Mesodermal cell (in vitro differentiated cells): ENCODE measurements at regions not wholly inside any gene's neighbourhood (a gene's known extent, or its start where the extent isn't known, plus 50 kb on each side); places are given as distances from the start of the nearest gene placed in this dataset.

Source experiments
- H3K27ac ChIP-seq: 2 replicates; pipeline ENCODE4 v1.7.0; 2013; ENCODE audit warnings: mild to moderate bottlenecking, low read depth, low read length, moderate library complexity; ENCODE audit not compliant: severe bottlenecking
- H3K36me3 ChIP-seq: 2 replicates; pipeline ENCODE4 v1.7.1; 2013; ENCODE audit warnings: mild to moderate bottlenecking, low read length, moderate library complexity; ENCODE audit not compliant: control insufficient read depth, insufficient read depth
- H3K4me1 ChIP-seq: one replicate; pipeline ENCODE4 v1.7.1; 2013; ENCODE audit warnings: mild to moderate bottlenecking, low read length; ENCODE audit not compliant: insufficient read depth, control insufficient read depth, poor library complexity, severe bottlenecking
- H3K4me3 ChIP-seq: 2 replicates; pipeline ENCODE4 v1.7.0; 2013; ENCODE audit warnings: low read length, control low read depth, mild to moderate bottlenecking; ENCODE audit not compliant: insufficient read depth, poor library complexity, severe bottlenecking; ENCODE audit errors: extremely low read depth
- H3K9me3 ChIP-seq: 2 replicates; pipeline ENCODE4 v1.7.1; 2013; ENCODE audit warnings: mild to moderate bottlenecking, low read length, moderate library complexity; ENCODE audit not compliant: control insufficient read depth
- WGBS, 2 experiments: methylation state at CpG; one replicate each; pipeline ENCODE4 v1.1.5; 2013; ENCODE audit warnings: missing lambda C conversion rate in 2 of 2; ENCODE audit not compliant: insufficient coverage in 2 of 2; 5-methylcytosine and 5-hydroxymethylcytosine counted together

DNA sequence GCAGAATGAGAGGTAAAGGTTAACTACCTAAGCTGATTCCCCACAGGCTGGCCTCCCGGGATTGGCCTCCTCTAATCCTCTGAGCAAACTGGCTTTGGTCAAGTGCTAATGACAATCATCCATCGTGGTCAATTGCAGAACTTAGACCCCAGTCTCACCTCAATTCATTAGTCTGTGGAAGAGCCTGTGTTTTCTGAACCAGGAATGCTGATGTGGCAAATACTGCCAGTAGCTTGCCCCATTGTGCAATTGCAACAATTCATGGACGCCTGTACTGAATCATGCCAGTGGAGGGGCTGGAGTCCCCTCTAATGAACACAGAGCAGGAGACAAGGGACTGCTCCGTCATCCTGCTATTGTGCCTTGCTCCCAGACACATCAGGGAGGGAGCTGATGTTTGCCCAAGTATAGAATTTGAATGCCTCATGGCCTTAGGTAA lies 1256.5 kb downstream of the EFNB2 start:
- H3K9me3 ChIP-seq = no peaks in the 10 kb centered on the region
- H3K4me1 ChIP-seq = no peaks in the 10 kb centered on the region
- H3K4me3 ChIP-seq = no peak overlapping the region
- WGBS, 2 experiments = 38 to 50% methylated on average over 4 of the region's 4 CpGs
- H3K27ac ChIP-seq = no peak overlapping the region
- H3K36me3 ChIP-seq = no peaks in the 10 kb centered on the region

GRCh38 chr13:105276571-105276970 lies 1258.9 kb downstream of the EFNB2 start:
- no peaks in the 10 kb centered on the region for H3K9me3 ChIP-seq
- H3K4me3 ChIP-seq = no peak overlapping the region
- H3K27ac ChIP-seq = no peak overlapping the region
- H3K4me1 ChIP-seq = no peaks in the 10 kb centered on the region
- 90% methylated on average over 2 of the region's 3 CpGs; no CpG with 5 or more reads in 1 of the 2 experiments for WGBS, 2 experiments
- no peaks in the 10 kb centered on the region for H3K36me3 ChIP-seq

- no peak overlapping the region for H3K27ac ChIP-seq
- H3K4me1 ChIP-seq = no peaks in the 10 kb centered on the region
- H3K4me3 ChIP-seq = no peak overlapping the region
- WGBS, 2 experiments = 96 to 99% methylated on average over 4 to 6 of the region's 6 CpGs
- H3K36me3 ChIP-seq = no peaks in the 10 kb centered on the region
- H3K9me3 ChIP-seq = no peaks in the 10 kb centered on the region
Measured at GRCh38 chr13:105273665-105274222, 1261.7 kb downstream of the EFNB2 start.

DNA sequence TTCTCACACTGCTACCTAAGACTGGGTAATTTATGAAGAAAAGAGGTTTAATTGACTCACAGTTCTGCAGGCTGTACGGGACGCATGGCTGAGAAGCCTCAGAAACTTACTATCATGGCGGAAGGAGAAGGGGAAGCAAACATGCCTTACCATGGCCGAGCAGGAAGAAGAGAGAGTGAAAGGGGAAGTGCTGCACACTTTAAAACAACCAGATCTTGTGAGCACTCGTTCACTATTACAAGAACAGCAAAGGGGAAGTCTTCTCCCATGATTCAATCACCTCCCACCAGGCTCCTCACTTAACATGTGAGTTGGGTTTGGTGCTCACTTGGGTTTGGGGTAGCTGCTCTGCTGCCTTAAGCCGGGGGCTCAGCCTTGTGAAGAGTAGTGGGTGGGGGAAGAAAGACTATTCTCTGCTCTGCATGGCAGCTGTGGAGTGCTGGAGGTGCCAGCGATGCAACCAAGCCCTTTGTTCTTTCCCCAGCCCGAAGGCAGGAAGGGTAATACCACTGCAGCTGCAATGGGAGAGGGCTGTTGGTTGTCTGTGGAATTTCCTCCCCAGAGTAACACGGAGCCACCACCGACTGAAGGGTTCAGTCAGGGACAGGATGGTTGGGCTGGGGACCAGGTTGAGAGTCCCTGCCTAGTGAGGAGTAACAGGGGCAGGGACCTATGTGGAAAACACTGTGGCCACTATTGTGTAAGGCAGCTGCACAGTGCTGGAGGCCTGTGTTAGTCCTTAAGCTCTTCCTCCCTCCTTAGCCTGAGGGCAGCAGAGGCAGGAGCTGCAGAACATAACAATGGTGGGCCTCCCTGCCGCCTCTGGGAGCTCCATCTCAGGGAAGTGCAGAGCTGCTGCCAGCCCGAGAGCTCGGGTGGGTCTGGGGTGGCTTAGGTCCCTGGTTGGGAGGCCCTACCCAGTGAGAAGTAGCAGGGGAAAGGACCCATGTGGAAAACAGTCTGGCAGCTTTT lies 1262.5 kb downstream of the EFNB2 start:
- Histone ChIP-seq H3K4me1 (no peaks in the 10 kb centered on the region), H3K9me3 (no peaks in the 10 kb centered on the region), H3K36me3 (no peaks in the 10 kb centered on the region), H3K4me3 (no peak overlapping the region), H3K27ac (no peak overlapping the region)
- WGBS, 2 experiments = 92 to 93% methylated on average over 9 to 10 of the region's 13 CpGs

GRCh38 chr13:105266615-105267014 lies 1268.8 kb downstream of the EFNB2 start:
- H3K9me3 ChIP-seq = no peaks in the 10 kb centered on the region
- no peak overlapping the region for H3K27ac ChIP-seq
- H3K36me3 ChIP-seq = no peaks in the 10 kb centered on the region
- WGBS, 2 experiments = 67 to 83% methylated on average over 1 of the region's 2 CpGs
- H3K4me3 ChIP-seq = no peak overlapping the region
- no peaks in the 10 kb centered on the region for H3K4me1 ChIP-seq

DNA sequence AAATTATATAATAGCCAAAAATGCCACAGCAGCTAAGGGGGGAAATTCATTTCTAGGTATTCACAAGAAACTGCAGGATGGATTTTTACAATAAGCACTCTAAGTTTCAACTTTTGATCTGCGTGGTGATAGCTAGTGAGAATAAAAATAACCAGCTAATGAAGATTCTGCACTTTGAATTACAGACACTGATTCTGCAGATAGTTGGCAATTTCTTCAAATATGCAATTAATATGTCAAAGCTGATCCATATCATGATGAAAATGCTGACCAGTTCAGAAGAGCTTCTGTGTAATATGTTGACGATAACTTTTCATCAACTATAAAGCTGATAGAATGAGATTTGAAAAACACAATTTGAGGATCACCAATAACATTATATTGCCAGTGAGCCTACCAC lies 1272.9 kb downstream of the EFNB2 start:
- Histone ChIP-seq H3K36me3 (no peaks in the 10 kb centered on the region), H3K27ac (no peak overlapping the region), H3K9me3 (no peaks in the 10 kb centered on the region), H3K4me1 (no peaks in the 10 kb centered on the region), H3K4me3 (no peak overlapping the region)
- 100% methylated on average over 1 of the region's 2 CpGs; no CpG with 5 or more reads in 1 of the 2 experiments for WGBS, 2 experiments

GRCh38 chr13:105259426-105259825 lies 1276.0 kb downstream of the EFNB2 start:
- H3K9me3 ChIP-seq = no peaks in the 10 kb centered on the region
- no peaks in the 10 kb centered on the region for H3K4me1 ChIP-seq
- no peak overlapping the region for H3K4me3 ChIP-seq
- WGBS, 2 experiments = 83 to 100% methylated on average over 2 of the region's 6 CpGs
- no peak overlapping the region for H3K27ac ChIP-seq
- no peaks in the 10 kb centered on the region for H3K36me3 ChIP-seq

DNA sequence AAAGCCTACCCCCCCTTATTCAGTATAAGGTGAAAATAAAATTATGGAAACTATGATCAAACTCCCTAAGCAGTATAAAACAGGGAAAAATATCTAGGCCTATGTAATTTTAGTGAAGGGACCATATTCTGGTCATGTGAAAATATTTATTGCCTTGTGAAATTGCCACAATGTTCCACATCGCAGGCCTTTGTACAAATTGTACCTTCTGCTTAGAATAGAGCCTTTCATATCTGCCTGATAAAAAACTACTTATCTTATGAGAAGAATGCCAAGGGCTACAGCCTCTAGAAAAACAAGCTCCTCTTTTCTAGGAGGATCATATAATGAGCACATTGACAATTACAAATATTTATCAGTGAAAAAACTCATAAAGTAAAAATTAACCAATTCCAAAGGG lies 1280.0 kb downstream of the EFNB2 start:
- Histone ChIP-seq H3K4me3 (no peak overlapping the region), H3K9me3 (no peaks in the 10 kb centered on the region), H3K27ac (no peak overlapping the region), H3K36me3 (no peaks in the 10 kb centered on the region), H3K4me1 (no peaks in the 10 kb centered on the region)
- WGBS, 2 experiments = no CpG with 5 or more reads among the region's 1 CpG

- H3K36me3 ChIP-seq = no peaks in the 10 kb centered on the region
- no peaks in the 10 kb centered on the region for H3K4me1 ChIP-seq
- H3K4me3 ChIP-seq = no peak overlapping the region
- no peaks in the 10 kb centered on the region for H3K9me3 ChIP-seq
- no peak overlapping the region for H3K27ac ChIP-seq
Measured at GRCh38 chr13:105251293-105251692, 1284.2 kb downstream of the EFNB2 start.

DNA sequence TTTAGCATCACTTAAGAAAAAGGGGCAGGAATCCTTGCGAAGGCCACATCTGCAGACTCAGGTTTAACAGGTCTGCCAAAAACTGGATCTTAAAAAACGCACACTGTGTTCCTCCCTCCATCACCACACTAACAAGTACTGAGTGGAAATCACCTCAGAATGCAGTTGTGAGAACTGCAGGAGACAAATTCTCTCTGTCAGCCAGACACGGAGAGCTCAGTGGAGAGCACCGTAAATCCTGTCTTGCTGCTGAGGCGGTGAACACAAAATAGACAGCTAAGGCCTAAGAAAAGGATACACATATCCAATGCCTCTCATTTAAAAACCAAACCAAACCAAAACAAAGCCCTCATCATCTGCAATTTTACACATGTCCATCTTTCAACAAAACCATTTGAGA lies 1287.6 kb downstream of the EFNB2 start:
- Histone ChIP-seq H3K36me3 (no peaks in the 10 kb centered on the region), H3K4me3 (no peak overlapping the region), H3K9me3 (no peaks in the 10 kb centered on the region), H3K27ac (no peak overlapping the region), H3K4me1 (no peaks in the 10 kb centered on the region)
- 90 to 100% methylated on average over 1 to 5 of the region's 5 CpGs for WGBS, 2 experiments

DNA sequence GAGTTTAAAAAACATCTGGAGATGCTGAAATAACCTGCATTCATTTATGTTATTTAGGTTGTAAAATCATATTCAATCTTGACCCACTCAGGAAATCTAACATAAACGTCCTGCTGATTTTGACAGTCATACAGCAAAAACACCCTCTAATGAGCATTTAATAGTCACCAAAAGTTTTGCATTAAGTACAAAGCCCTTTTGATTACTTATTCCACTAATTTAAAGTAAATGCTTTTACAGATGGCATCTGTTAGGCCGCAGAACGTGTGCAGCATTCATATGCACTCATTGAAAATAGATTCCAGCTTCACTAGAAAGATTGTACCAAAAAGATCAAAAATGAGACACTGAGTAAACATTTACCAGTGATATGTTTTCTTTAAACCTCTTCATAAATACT lies 1295.1 kb downstream of the EFNB2 start:
- no peaks in the 10 kb centered on the region for H3K4me1 ChIP-seq
- H3K27ac ChIP-seq = no peak overlapping the region
- 83 to 100% methylated on average over 1 to 2 of the region's 3 CpGs for WGBS, 2 experiments
- H3K9me3 ChIP-seq = no peaks in the 10 kb centered on the region
- no peak overlapping the region for H3K4me3 ChIP-seq
- no peaks in the 10 kb centered on the region for H3K36me3 ChIP-seq
